ENCODE measurements at regions not wholly inside any gene's neighbourhood (a gene's known extent, or its start where the extent isn't known, plus 50 kb on each side); places are given as distances from the start of the nearest gene placed in this dataset.

GRCh38 chr4:176875446-176875930 lies 82.8 kb upstream of the VEGFC start:
- H4K20me1 ChIP-seq = no peaks in the 10 kb centered on the region
- H3K27me3 ChIP-seq = no peaks in the 10 kb centered on the region
- H3K4me3 ChIP-seq = no peak overlapping the region
- no peak for TF ChIP-seq Cebpa-rat (IDR thresholded peaks at IDR 0.05)
- no peak overlapping the region for H3K4me2 ChIP-seq
- no peaks in the 10 kb centered on the region for H3K36me3 ChIP-seq
- H3K4me1 ChIP-seq = no peaks in the 10 kb centered on the region
- no peak overlapping the region for H3K9ac ChIP-seq
- 0 out of 2 replicates have a peak, but pooled peaks cover 5% of the 10 kb centered on the region for H3K9me3 ChIP-seq
- no peak overlapping the region for H3K27ac ChIP-seq

- Histone ChIP-seq H3K9ac (no peak overlapping the region), H3K4me3 (no peak overlapping the region), H3K27me3 (no peaks in the 10 kb centered on the region), H3K9me3 (0 out of 2 replicates have a peak, but pooled peaks cover 5% of the 10 kb centered on the region), H3K4me1 (peaks cover 10% of the 10 kb centered on the region), H4K20me1 (no peaks in the 10 kb centered on the region), H3K27ac (no peak overlapping the region), H3K4me2 (no peak overlapping the region), H3K36me3 (no peaks in the 10 kb centered on the region)
- no peak for TF ChIP-seq Cebpa-rat (IDR thresholded peaks at IDR 0.05)
Measured at GRCh38 chr4:176879380-176880116, 86.8 kb upstream of the VEGFC start.

GRCh38 chr4:176882206-176882605 lies 89.5 kb upstream of the VEGFC start:
- Histone ChIP-seq H3K9me3 (0 out of 2 replicates have a peak, but pooled peaks cover 2% of the 10 kb centered on the region), H3K9ac (no peak overlapping the region)

GRCh38 chr4:176883108-176883550 lies 90.4 kb upstream of the VEGFC start:
- no peaks in the 10 kb centered on the region for H3K27me3 ChIP-seq
- no peak overlapping the region for H3K4me2 ChIP-seq
- H3K27ac ChIP-seq = no peak overlapping the region
- H3K4me3 ChIP-seq = no peak overlapping the region
- H4K20me1 ChIP-seq = no peaks in the 10 kb centered on the region
- no peak overlapping the region for H3K9ac ChIP-seq
- TF ChIP-seq Cebpa-rat (IDR thresholded peaks at IDR 0.05) = no peak
- H3K4me1 ChIP-seq = peaks cover 10% of the 10 kb centered on the region
- no peaks in the 10 kb centered on the region for H3K36me3 ChIP-seq
- H3K9me3 ChIP-seq = no peaks in the 10 kb centered on the region

More at GRCh38 chr4:176882206-176882605, 89.5 kb upstream of the VEGFC start:
- Histone ChIP-seq H3K27ac (no peak overlapping the region), H4K20me1 (no peaks in the 10 kb centered on the region), H3K4me2 (no peak overlapping the region), H3K36me3 (no peaks in the 10 kb centered on the region), H3K4me3 (no peak overlapping the region), H3K27me3 (no peaks in the 10 kb centered on the region), H3K4me1 (peaks cover 10% of the 10 kb centered on the region)
- no peak for TF ChIP-seq Cebpa-rat (IDR thresholded peaks at IDR 0.05)

- Histone ChIP-seq H3K9ac (no peak overlapping the region), H3K4me3 (no peak overlapping the region), H3K4me1 (peaks cover 10% of the 10 kb centered on the region), H4K20me1 (no peaks in the 10 kb centered on the region), H3K27ac (no peak overlapping the region), H3K4me2 (peak overlapping the region; percentile 44), H3K36me3 (no peaks in the 10 kb centered on the region), H3K9me3 (no peaks in the 10 kb centered on the region), H3K27me3 (no peaks in the 10 kb centered on the region)
- no peak for TF ChIP-seq Cebpa-rat (IDR thresholded peaks at IDR 0.05)
Measured at GRCh38 chr4:176883681-176884418, 91.1 kb upstream of the VEGFC start.

GRCh38 chr4:176885224-176885623 lies 92.5 kb upstream of the VEGFC start:
- no peak overlapping the region for H3K9ac ChIP-seq
- no peaks in the 10 kb centered on the region for H3K36me3 ChIP-seq
- TF ChIP-seq Cebpa-rat (IDR thresholded peaks at IDR 0.05) = no peak
- no peak overlapping the region for H3K4me2 ChIP-seq
- H3K27me3 ChIP-seq = no peaks in the 10 kb centered on the region
- H3K4me1 ChIP-seq = peaks cover 10% of the 10 kb centered on the region
- no peaks in the 10 kb centered on the region for H3K9me3 ChIP-seq
- H3K27ac ChIP-seq = no peak overlapping the region
- H4K20me1 ChIP-seq = no peaks in the 10 kb centered on the region
- H3K4me3 ChIP-seq = no peak overlapping the region

GRCh38 chr4:176886135-176886534 lies 93.4 kb upstream of the VEGFC start:
- no peak overlapping the region for H3K4me2 ChIP-seq
- H3K36me3 ChIP-seq = no peaks in the 10 kb centered on the region
- H3K9ac ChIP-seq = no peak overlapping the region
- H3K27me3 ChIP-seq = no peaks in the 10 kb centered on the region
- peaks cover 10% of the 10 kb centered on the region for H3K4me1 ChIP-seq
- no peaks in the 10 kb centered on the region for H3K9me3 ChIP-seq
- no peak for TF ChIP-seq Cebpa-rat (IDR thresholded peaks at IDR 0.05)
- no peak overlapping the region for H3K4me3 ChIP-seq
- H3K27ac ChIP-seq = no peak overlapping the region
- no peaks in the 10 kb centered on the region for H4K20me1 ChIP-seq

GRCh38 chr4:176889776-176890175 lies 97.1 kb upstream of the VEGFC start:
- Histone ChIP-seq H4K20me1 (no peaks in the 10 kb centered on the region), H3K4me3 (no peak overlapping the region), H3K4me2 (no peak overlapping the region), H3K36me3 (no peaks in the 10 kb centered on the region), H3K27me3 (no peaks in the 10 kb centered on the region), H3K9ac (no peak overlapping the region), H3K4me1 (no peaks in the 10 kb centered on the region), H3K9me3 (no peaks in the 10 kb centered on the region), H3K27ac (no peak overlapping the region)
- no peak for TF ChIP-seq Cebpa-rat (IDR thresholded peaks at IDR 0.05)

- Histone ChIP-seq H4K20me1 (no peaks in the 10 kb centered on the region), H3K4me1 (no peaks in the 10 kb centered on the region), H3K9me3 (no peaks in the 10 kb centered on the region), H3K36me3 (no peaks in the 10 kb centered on the region), H3K27ac (no peak overlapping the region), H3K4me2 (no peak overlapping the region), H3K9ac (no peak overlapping the region), H3K27me3 (no peaks in the 10 kb centered on the region), H3K4me3 (no peak overlapping the region)
- TF ChIP-seq Cebpa-rat (IDR thresholded peaks at IDR 0.05) = no peak
Measured at GRCh38 chr4:176894498-176894897, 101.8 kb upstream of the VEGFC start.

- Histone ChIP-seq H3K4me1 (no peaks in the 10 kb centered on the region), H4K20me1 (no peaks in the 10 kb centered on the region), H3K9me3 (no peaks in the 10 kb centered on the region), H3K36me3 (no peaks in the 10 kb centered on the region), H3K9ac (no peak overlapping the region), H3K4me2 (no peak overlapping the region), H3K27ac (no peak overlapping the region), H3K27me3 (no peaks in the 10 kb centered on the region), H3K4me3 (no peak overlapping the region)
- no peak for TF ChIP-seq Cebpa-rat (IDR thresholded peaks at IDR 0.05)
Measured at GRCh38 chr4:176896211-176896610, 103.5 kb upstream of the VEGFC start.
